ENCODE measurements at regions not wholly inside any gene's neighbourhood (a gene's known extent, or its start where the extent isn't known, plus 50 kb on each side); places are given as distances from the start of the nearest gene placed in this dataset.

- intact Hi-C loops (cut with micrococcal nuclease) = no loop called here
- no peaks in the 10 kb centered on the region for H3K27me3 ChIP-seq (ENCODE audit: control insufficient read depth, insufficient read depth, low read length)
- H3K27ac ChIP-seq (ENCODE audit: low read length) = no peak overlapping the region
- ATAC-seq (no peak), DNase-seq (no peak)
- Mint-ChIP-seq H3K4me3 (no peak overlapping the region), H3K27ac (no peak overlapping the region), H3K36me3 (no peaks in the 10 kb centered on the region), H3K27me3 (ENCODE audit: low read depth in 2 of 2) (peaks cover 0 to 8% of the 10 kb centered on the region in 2 donors), H3K4me1 (no peaks in the 10 kb centered on the region), H3K9me3 (peaks cover 0 to 3% of the 10 kb centered on the region in 2 donors)
- no peaks in the 10 kb centered on the region for H3K9me3 ChIP-seq (ENCODE audit: control insufficient read depth, insufficient read depth, low read length)
- no peaks in the 10 kb centered on the region for H3K36me3 ChIP-seq (ENCODE audit: control insufficient read depth, insufficient read depth, low read length)
- H3K4me1 ChIP-seq (ENCODE audit: control insufficient read depth, insufficient read depth, low read length) = no peaks in the 10 kb centered on the region
- WGBS (ENCODE audit: insufficient coverage) = 95% methylated on average over 2 of the region's 2 CpGs
- H3K4me3 ChIP-seq (ENCODE audit: low read length) = no peak overlapping the region
- TF ChIP-seq CTCF (IDR thresholded peaks at IDR 0.05) = no peak
These were observed 57.8 kb upstream of the KY start for GRCh38 chr3:134708671-134709070.

- DNase-seq = no peak
- H3K36me3 ChIP-seq (ENCODE audit: control insufficient read depth, insufficient read depth, low read length) = no peaks in the 10 kb centered on the region
- no peak overlapping the region for H3K4me3 ChIP-seq (ENCODE audit: low read length)
- H3K36me3 Mint-ChIP-seq = no peaks in the 10 kb centered on the region
- intact Hi-C loops (cut with micrococcal nuclease) = no loop called here
- H3K27me3 Mint-ChIP-seq (ENCODE audit: low read depth in 2 of 2) = peaks cover 0 to 6% of the 10 kb centered on the region in 2 donors
- H3K4me1 ChIP-seq (ENCODE audit: control insufficient read depth, insufficient read depth, low read length) = no peaks in the 10 kb centered on the region
- 85% methylated on average over 2 of the region's 2 CpGs for WGBS (ENCODE audit: insufficient coverage)
- H3K27ac ChIP-seq (ENCODE audit: low read length) = no peak overlapping the region
- H3K9me3 Mint-ChIP-seq = peaks cover 0 to 3% of the 10 kb centered on the region in 2 donors
- H3K4me1 Mint-ChIP-seq = no peaks in the 10 kb centered on the region
- no peak overlapping the region for H3K27ac Mint-ChIP-seq
- no peaks in the 10 kb centered on the region for H3K27me3 ChIP-seq (ENCODE audit: control insufficient read depth, insufficient read depth, low read length)
- H3K9me3 ChIP-seq (ENCODE audit: control insufficient read depth, insufficient read depth, low read length) = no peaks in the 10 kb centered on the region
- TF ChIP-seq CTCF (IDR thresholded peaks at IDR 0.05) = no peak
- ATAC-seq = no peak
- H3K4me3 Mint-ChIP-seq = no peak overlapping the region
These were observed 58.3 kb upstream of the KY start for GRCh38 chr3:134709076-134709475.

GRCh38 chr3:134709561-134710312 lies 58.9 kb upstream of the KY start:
- Histone ChIP-seq H3K9me3 (ENCODE audit: control insufficient read depth, insufficient read depth, low read length) (no peaks in the 10 kb centered on the region), H3K36me3 (ENCODE audit: control insufficient read depth, insufficient read depth, low read length) (no peaks in the 10 kb centered on the region), H3K27ac (ENCODE audit: low read length) (no peak overlapping the region), H3K27me3 (ENCODE audit: control insufficient read depth, insufficient read depth, low read length) (no peaks in the 10 kb centered on the region), H3K4me1 (ENCODE audit: control insufficient read depth, insufficient read depth, low read length) (no peaks in the 10 kb centered on the region), H3K4me3 (ENCODE audit: low read length) (no peak overlapping the region)
- WGBS (ENCODE audit: insufficient coverage) = 90% methylated on average over 5 of the region's 5 CpGs
- H3K27me3 Mint-ChIP-seq (ENCODE audit: low read depth in 2 of 2) = peaks cover 0 to 3% of the 10 kb centered on the region in 2 donors
- H3K27ac Mint-ChIP-seq = no peak overlapping the region
- H3K36me3 Mint-ChIP-seq = no peaks in the 10 kb centered on the region
- no peak for DNase-seq
- ATAC-seq = no peak
- H3K4me1 Mint-ChIP-seq = no peaks in the 10 kb centered on the region
- H3K9me3 Mint-ChIP-seq = no peaks in the 10 kb centered on the region
- no peak overlapping the region for H3K4me3 Mint-ChIP-seq
- no peak for TF ChIP-seq CTCF (IDR thresholded peaks at IDR 0.05)
- intact Hi-C loops (cut with micrococcal nuclease) = no loop called here

GRCh38 chr3:134710313-134710680 lies 59.5 kb upstream of the KY start:
- no peaks in the 10 kb centered on the region for H3K36me3 ChIP-seq (ENCODE audit: control insufficient read depth, insufficient read depth, low read length)
- no peaks in the 10 kb centered on the region for H3K4me1 ChIP-seq (ENCODE audit: control insufficient read depth, insufficient read depth, low read length)
- TF ChIP-seq CTCF (IDR thresholded peaks at IDR 0.05) = no peak
- H3K4me3 ChIP-seq (ENCODE audit: low read length) = no peak overlapping the region
- Mint-ChIP-seq H3K36me3 (no peaks in the 10 kb centered on the region), H3K4me3 (no peak overlapping the region), H3K9me3 (no peaks in the 10 kb centered on the region), H3K27me3 (ENCODE audit: low read depth in 2 of 2) (peaks cover 0 to 3% of the 10 kb centered on the region in 2 donors), H3K4me1 (no peaks in the 10 kb centered on the region), H3K27ac (no peak overlapping the region)
- intact Hi-C loops (cut with micrococcal nuclease) = no loop called here
- no peak overlapping the region for H3K27ac ChIP-seq (ENCODE audit: low read length)
- H3K9me3 ChIP-seq (ENCODE audit: control insufficient read depth, insufficient read depth, low read length) = no peaks in the 10 kb centered on the region
- no peak for ATAC-seq
- DNase-seq = no peak
- WGBS (ENCODE audit: insufficient coverage) = 74% methylated on average over 6 of the region's 6 CpGs
- no peaks in the 10 kb centered on the region for H3K27me3 ChIP-seq (ENCODE audit: control insufficient read depth, insufficient read depth, low read length)
